NCI-H1417 (cell line): ENCODE measurements at regions not wholly inside any gene's neighbourhood (a gene's known extent, or its start where the extent isn't known, plus 50 kb on each side); places are given as distances from the start of the nearest gene placed in this dataset.
A peak's percentile ranks its signal among the peaks of the same experiment; 100 is the strongest.
"Not testable (repeated sequence)": the region's sequence is repeated elsewhere in the genome, so short reads cannot be mapped to it uniquely, and the experiment has no call there.

Experiments
- DNase-seq, 3 experiments: peaks; one replicate each; lab custom pipeline; 2025; lab: John Stamatoyannopoulos, UW

DNA sequence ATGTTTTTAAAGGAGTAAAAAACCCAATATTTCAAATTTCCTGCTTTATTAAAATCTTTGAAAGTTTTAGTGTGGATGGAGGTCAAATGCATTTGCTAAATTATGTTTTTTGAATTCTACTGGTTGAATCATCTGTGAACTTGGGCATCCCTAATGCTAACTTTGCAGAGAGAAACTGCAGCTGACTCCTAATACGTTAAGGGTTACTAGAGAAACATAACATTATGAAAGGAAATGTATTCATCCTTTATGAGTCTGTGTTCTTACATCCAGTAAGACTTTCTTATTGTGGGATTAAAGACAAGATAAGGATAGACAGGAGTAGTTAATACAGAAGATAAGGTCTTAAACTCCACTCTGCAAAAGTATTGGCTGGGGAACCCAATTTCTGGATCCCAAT lies 140.6 kb downstream of the FAM124B start:
- DNase-seq, result no peak

DNA sequence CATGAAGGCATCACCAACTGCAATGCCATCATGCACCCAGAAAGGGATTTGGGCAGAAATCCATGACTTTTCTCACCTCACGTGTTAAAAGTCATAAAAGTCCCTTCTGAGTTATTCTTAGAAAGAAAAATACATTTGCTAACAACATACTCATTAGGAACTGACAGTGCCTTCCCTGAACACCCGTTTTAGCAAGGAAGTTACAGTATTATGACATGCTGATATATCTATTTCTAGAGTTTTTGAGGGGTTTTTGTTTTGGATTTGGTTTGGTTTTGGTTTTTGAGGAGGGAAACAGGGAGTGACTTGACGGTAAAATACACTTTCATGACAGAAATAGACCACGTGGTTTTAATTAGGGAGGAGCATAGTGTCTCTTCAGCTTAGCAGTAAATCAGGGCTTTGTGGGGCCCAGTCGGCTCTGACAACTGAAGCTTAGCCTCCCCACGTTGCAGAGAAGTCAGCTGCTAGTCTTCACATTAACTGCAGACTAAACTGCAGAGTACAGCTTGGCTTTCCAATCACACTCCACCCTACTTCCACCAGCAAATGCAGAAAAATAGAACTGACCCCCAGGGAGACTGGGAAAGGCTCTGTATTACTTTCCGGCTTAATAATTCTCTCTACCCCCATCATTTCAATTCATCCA lies 141.4 kb downstream of the FAM124B start:
- peak in 1 of 3 experiments; percentile 3 for DNase-seq

DNA sequence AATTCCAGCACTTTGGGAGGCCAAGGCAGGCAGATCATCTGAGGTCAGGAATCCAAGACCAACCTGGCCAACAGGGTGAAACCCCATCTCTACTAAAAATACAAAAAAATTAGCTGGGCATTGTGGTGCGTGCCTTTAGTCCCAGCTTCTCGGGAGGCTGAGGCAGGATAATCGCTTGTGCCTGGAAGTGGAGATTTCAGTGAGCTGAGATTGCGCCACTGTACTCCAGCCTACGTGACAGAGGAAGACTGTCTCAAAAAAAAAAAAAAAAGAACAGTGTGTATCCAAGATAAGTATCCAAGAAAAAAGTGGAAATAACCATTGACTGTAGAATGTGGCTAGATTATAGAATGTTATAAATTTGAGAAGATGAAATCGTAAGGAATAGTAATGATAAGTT lies 142.1 kb downstream of the FAM124B start:
- DNase-seq, result no peak

DNA sequence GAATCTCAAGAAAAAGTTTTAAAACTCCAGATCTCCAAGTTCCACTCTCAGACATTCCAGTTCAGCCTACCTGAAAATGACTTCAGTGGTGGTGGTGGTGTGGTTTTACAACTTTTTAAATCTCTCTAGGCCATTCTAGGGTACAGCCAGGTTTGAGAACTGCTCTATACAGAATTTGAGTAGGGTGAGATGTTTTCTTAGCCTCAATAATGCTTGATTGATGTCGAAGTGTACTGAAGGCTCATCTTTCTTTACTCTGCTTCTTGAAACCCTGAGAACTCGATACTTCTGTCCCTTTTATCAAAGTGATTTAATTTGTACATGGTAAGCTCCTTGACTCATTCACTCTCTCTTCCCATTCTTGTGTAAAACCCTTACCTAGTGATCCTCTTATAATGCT lies 143.8 kb downstream of the FAM124B start:
- no peak for DNase-seq

DNA sequence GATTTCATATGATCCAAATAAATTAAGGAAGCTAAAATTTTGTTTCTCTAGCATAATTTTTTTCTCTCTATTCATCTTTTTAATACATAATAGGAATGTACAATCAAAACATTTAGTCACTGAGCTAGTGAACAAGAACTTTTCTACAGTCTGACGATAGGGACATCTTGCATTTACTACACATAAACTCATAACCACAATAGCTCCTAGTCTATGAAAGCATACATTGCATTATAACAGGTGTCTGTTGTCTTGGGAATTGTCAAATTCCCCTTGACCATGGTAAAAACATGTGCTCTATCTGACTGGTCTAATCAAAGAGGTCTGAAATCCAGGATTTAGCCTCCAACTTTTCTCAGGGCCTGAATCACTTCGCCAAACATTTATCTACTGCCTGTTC lies 144.8 kb downstream of the FAM124B start:
- DNase-seq, result no peak

DNA sequence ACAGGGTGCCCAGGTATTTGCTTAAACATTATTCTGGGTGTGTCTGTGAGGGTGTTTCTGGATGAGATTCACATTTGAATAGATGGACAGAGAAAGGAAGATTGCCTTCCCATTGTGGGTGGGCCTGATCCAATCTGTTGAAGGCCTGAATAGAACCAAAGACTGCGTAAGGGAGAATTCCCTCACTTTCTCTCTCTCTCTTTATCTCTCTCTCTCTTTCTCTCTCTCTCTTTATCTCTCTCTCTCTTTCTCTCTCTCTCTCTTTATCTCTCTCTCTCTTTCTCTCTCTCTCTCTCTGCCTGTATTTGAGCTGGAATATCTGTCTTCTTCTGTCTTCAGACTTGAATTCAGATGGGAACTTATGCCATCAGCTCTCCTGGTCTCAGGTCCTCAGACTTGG lies 148.4 kb downstream of the FAM124B start:
- no peak for DNase-seq

DNA sequence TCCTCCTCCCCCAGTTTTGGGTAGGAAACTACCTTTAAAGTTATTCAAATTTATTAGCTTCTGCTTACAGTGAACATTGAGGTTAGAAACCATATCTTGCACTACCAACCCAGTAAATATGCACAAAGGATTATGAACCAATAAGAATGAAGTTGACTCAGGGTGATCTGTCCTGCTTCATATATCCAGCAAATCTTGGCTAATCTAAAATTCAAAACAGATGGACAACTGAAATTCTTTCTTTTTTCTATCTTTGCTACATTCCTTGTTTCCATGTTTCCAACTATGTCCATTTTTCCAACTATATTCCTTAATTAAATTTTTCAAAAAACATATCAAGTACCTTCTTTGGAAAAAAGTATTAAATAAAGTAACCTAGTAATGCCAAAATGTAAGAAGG lies 149.3 kb downstream of the FAM124B start:
- DNase-seq, result no peak

DNA sequence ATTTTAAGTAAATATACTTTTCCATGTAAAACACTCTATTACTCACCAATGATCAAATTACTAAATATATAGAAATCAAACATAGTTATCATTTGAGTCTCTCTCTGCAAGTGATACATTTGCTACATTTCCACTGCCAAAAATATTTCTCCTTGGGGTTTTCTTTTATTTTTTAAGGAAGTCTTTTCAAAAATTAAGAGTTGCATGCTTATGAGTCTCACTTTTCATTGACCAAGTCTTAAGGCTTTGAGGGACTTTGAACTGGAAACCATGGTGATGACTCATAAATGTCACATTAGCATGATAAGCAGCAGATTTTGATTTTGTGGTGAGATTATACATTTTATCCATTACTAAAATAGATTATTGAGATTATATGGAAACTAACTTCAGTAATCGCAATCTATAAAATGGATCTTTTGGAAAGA lies 152.9 kb downstream of the FAM124B start:
- no peak for DNase-seq

DNA sequence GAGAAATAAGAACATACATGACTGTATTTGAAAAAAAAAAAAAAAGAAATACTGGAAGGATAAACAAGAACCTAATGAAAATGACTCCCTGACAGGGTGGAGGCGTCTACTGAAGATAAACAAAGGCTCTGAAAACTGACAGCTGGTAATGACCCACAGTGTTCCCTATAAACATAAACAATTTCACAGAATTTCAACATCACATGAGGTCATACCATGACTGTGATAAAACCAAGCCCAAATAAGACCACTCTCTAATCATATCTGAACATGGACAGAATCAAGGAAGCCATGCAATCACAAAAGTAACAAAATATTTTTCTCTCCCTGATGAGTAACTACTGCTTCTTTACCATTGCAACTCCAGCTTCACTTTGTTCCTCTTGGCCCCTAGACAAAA lies 159.3 kb downstream of the FAM124B start:
- DNase-seq, result no peak

DNA sequence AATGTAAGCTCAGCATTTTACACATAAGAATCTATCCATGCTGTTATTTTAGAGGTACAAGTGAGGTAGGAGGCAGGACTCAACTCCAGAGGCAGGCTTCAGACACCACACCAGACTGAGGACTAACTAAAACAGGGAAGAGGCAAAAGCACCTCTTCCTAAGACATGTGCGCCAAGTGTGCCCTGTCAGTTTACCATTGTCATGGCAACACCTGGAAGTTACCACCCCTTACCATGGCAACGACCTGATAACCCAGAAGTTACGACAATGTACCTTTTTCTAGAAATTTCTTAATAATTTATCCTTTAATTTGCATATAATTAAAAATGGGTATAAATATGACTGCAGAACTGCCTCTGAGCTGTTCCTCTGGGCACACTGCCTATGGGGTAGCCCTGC lies 160.1 kb downstream of the FAM124B start:
- no peak for DNase-seq

DNA sequence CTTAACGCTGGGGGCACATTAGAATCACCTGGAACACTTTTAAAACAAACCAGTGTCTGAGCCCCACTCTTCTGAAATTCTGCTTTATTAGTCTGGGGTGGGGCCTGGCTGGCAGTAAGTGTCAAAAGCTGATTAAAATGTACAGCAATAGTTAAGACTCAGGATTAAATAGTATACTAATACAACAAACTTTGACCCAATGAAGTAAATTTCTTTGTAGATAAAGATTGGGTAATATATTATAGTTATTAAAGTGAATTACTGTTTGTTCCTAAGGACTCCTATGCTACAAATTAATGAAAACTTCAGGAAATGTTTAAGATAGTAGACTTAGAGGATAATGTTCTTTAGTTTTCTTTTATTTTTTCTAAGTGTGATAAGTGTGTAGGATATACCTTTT lies 160.9 kb downstream of the FAM124B start:
- DNase-seq, result no peak

DNA sequence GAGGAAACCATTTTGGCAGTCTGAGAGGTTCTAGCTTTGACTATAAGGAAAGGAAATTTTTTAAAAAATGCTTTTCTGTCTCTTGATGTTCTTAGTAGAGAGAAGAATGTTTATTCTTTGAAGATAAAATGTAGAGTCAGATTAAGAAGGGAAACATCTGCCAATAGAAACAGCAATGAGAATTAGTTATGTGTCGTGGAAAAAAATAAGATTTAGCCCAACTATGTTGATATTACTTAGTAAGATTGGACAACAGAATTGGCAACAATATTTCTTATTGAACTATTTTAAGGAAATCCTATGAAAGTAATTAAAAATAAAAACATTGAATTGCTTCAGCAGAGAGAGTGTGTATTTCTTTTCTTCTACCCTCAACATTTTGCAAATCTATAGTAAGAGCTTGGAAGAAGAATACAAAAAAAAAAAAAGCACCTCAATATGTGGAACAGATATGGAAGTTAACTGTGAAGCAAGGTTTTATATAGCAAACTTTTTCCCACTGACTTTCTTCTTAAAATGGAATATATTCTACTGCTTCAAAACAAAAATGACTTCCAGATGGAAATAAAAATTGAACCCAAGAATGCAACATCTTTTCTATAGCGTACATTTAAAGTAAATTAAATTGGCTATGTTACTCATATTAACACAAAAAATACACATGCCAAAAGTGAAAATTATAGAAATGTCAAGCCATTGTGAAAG lies 177.9 kb downstream of the FAM124B start:
- DNase-seq, result no peak

DNA sequence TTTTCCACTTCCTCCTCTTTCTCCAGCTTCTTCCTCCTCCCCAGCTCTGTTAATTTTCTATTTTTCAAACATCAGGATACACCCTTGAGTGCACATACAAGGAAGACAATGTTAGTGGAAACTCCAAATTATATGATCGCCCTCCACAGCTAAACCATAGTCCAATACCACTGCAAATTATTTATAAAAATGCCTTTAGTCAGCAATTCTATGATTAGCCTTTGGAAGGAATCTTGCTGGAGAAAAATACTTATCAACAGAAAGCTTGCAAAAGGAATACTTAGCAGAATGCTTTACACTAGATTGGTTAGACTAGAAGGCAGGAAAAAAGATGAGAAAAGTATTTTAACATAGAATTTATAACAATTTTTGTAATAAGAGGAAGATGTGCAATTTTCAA lies 178.9 kb downstream of the FAM124B start:
- no peak for DNase-seq

DNA sequence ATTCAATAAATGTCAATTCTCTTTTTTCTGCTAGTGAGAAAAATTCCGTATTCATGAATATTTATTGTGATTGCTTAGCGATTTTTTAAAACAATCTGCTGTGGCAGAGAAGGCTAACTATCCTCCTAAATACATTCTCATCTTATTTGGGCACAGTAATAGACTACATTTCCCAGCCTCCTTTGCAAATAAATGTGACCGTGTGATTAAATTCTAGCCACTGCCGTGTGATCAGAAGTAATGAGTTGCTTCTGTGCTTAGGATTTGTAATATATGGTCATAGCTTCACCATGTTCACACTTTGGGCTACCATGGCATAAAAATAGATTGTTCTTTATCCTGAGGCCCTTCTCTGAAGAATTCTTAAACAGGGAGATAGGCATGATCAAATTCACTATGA lies 179.6 kb downstream of the FAM124B start:
- DNase-seq, result no peak

DNA sequence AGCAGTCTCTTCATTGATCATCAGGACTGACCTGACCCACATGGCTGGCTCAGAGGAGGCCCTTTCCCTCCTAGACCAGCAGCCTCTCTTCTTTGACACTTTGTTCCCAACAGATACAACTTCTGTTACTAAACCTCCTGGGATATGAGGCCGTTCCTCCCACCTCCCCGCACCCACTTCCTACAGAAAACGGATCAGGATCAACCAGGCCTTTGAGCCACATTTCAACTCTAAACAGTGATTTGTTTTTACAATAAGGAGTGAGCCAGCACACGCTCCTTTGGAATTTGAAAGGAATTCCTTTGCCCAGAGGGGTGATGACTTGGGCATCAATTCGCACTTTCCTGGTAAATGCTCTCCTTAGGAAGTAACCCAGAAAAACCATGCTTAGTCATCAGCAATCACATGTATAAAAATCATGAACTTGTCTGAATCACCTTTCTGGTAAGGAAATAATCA lies 180.4 kb downstream of the FAM124B start:
- no peak for DNase-seq

DNA sequence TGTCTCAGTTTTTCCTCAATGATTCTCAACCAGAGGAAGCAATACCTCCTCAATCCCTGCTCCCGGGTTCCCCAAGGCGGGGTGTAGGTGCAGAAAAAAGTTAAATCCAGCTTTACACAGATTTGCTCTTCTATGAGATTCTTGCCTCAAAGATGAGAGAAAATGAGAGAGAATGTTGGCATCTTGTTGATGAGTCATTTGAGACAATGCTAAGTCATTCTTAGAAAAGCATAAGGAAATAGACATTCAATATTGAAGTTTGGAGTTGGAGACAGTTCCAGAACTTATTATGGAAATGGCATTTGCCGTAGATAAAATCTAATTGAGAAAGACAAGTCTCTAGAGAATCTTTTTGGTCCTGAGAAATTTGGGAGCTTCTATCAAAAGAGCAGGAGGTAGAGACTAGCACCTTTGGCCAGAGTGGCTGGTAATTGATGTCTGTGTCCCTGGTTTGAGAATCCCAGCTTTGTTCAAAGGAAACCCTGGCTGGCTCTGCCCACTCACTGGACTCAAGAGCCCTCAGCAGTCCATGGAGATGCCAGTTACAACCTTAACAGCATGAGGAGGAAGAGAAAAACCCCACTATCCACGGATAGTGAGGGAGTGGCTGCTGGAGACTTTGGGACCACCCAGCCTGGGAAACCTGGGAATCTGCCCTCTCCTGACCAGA lies 181.2 kb downstream of the FAM124B start:
- DNase-seq, result no peak

DNA sequence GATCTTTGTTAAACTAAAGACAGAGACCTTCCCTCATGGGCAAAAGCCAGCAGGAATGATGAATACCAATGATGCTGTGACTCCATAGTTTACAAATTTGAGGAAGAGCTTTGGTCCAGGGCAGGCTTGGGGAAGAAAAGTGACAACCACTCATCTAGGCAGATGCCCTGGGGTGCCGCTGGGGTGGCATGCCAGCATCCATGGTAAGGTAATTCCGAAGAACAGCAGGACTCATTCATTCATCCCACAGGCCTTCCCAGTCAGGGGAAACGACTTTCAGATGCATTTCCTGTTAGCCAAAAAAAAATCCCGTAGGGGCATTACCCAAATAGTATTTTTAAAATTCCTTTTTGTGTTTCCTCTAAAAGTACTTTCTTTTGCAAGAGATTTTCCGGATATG lies 180.7 kb upstream of the SERPINE2 start:
- no peak for DNase-seq

DNA sequence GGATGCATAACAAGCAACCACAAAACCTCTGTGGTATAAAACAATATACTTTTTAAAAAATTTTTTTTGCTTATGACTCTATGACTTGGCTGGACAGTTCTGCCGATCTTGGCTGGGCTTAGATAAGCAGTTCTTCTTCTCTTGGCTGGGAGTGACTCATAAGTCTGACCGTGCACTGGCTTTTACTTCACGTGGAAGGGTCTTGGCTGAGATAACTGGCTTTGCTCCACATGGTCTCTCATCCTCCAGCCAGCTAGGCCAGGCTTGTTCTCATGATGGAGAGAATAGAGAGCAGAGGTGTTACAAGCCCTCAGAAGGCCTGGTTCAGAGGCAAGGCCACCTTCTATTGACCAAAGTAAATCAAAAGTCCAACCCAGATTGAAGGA lies 178.9 kb upstream of the SERPINE2 start:
- no peak for DNase-seq

DNA sequence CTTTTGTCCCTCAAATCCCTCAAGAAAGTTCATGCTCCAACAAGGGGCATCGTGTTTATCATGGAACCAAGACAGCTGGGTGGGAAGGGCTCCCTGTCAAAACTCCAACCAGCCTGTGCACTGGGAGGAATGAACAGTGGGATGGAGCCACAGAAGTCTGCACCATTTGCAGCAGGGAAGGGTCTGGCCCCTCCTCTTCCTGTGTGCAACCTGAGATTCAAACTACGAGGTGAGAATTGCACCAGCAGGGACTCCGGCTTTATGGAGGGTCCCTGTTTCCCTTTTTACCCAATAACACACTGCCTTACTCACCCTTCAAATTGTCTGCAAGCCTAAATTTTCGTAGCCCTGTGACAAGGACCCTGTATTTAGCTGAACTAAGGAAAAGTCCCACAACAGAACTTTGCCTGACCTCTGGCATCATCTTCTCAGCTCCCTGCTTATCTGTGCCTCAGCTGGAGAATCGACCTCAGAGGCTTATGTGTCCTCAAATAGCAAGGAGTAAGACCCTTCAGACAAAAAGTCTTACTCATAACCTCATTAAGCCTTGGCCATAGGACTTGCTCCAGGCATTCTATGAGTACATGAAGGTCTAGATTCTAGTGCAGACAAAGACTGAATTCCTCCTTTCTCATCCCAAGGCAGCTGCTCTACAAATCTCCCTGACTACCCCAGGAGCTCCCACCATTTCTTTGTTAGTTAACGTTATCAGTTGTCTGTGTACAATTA lies 178.3 kb upstream of the SERPINE2 start:
- no peak for DNase-seq

DNA sequence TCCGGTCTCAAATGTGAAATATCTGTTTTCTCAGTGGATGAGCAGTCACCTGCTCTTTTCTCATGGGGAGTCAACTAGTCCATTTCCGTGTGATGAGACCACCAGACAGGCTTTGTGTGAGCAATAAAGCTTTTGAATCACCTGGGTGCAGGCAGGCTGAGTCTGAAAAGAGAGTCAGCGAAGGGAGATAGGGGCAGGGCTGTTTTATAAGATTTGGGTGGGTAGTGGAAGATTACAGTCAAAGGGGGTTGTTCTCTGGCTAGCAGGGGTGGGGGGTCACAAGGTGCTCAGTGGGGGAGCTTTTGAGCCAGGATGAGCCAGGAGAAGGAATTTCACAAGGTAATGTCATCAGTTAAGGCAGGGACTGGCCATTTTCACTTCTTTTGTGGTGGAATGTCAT lies 176.5 kb upstream of the SERPINE2 start:
- DNase-seq, result not testable (repeated sequence)

DNA sequence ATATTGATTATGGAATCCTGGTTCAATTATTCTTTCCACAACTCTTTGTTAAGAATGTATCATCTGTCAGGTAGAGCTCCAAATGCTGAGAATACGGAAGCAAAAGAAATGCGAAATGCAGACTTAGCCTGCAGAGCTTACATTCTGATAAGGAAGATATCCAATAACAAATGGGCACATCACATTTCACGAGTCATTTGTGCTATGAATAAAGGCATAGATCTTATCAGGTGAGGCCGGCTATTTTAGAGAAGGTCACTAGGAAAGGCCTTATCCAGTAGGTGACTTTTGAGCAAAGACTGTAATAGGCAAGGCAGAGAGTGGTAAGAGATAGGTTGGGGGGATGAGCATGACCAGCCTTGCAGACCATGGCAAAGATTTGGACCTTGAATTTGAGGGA lies 174.3 kb upstream of the SERPINE2 start:
- no peak for DNase-seq

DNA sequence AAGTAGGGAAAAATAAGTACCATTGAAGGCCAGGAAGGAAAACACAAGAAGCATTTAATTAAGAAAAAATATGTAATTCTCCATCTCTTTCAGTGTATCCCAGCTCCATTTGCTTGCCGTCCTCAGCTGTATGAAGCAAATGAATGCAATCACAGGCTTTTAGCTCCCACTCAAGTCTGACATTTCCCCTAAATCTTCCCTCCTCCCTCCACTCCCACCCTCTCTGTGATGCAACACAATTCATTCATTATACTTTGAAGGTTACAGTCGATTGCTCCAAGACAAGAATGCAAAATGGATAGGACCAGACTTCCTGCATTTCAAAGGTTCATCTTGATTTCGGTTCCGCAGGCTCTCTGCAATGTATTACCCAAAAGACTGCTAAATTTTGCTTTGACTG lies 172.7 kb upstream of the SERPINE2 start:
- peak; percentile 6 to 58 (median 21) for DNase-seq

DNA sequence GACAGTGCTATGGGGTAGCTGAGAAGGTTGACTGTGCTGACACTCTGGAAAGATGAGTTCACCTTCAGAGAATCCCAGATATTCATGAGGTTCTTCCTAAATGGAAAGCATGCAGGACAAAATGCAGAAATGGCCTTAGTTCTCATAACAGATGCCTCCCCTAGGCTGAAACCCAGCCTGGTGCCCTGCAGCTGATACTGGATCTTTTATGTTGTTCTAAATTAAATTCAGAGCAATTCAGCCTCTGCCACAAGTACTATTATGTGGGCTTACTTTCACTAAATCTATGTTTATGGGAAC lies 172.0 kb upstream of the SERPINE2 start:
- no peak for DNase-seq
